H7 (cell line): ENCODE measurements at regions not wholly inside any gene's neighbourhood (a gene's known extent, or its start where the extent isn't known, plus 50 kb on each side); places are given as distances from the start of the nearest gene placed in this dataset.

Experiments
- DNase-seq: peaks from one replicate; pipeline ENCODE4 v3.0.0; 2012
- H3K27me3 ChIP-seq: 2 replicates; pipeline ENCODE4 v1.6.0; 2011; ENCODE audit warnings: mild to moderate bottlenecking, low read length; ENCODE audit not compliant: control insufficient read depth, insufficient read depth
- H3K36me3 ChIP-seq: replicated peaks from 2 replicates; pipeline ENCODE4 v1.5.1; 2011; ENCODE audit warnings: low read length; ENCODE audit not compliant: control insufficient read depth, insufficient read depth
- H3K4me3 ChIP-seq: 2 replicates; pipeline ENCODE4 v1.5.1; 2011; ENCODE audit warnings: low read depth, mild to moderate bottlenecking, control low read depth, low read length, moderate library complexity; ENCODE audit not compliant: insufficient read depth

GRCh38 chr3:7929319-7929889 is 572.2 kb upstream of the LMCD1 start:
- DNase-seq, result no peak
- no peaks in the 10 kb centered on the region for H3K27me3 ChIP-seq
- H3K36me3 ChIP-seq, result no peaks in the 10 kb centered on the region
- H3K4me3 ChIP-seq, result no peak overlapping the region

DNA sequence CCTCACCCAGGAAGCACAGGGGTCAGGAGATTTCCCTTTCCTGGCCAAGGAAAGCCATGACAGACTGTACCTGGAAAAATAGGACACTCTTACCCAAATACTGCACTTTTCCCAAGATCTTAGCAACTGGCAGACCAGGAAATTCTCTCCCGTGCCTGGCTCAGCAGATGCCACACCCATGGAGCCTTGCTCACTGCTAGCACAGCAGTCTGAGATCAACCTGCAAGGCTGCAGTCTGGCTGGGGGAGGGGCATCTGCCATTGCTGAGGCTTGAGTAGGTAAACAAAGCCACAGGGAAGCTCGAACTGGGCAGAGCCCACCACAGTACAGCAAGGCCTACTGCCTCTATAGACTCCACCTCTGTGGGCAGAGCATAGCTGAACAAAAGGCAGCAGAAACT is 567.3 kb upstream of the LMCD1 start:
- DNase-seq, result no peak
- no peak overlapping the region for H3K4me3 ChIP-seq
- H3K27me3 ChIP-seq, result no peaks in the 10 kb centered on the region
- no peaks in the 10 kb centered on the region for H3K36me3 ChIP-seq

DNA sequence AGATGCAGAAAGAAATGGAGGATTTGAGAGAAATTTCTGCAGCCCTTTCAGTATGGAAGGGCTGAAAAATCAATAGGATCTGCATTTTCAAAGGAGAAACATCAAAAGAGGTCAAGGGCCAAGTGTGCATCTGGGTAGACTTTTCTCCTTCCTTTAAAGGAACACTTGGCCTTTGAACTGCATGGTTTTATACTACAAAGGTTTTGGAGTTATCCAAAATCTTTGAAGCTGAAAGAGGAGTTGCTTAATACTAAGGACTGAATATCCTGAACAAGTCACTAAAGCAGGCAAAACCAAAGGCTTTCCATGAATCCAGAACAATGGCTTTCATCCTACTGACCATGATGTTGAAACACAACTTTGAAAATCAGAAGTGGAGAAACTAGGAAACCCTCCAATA is 553.7 kb upstream of the LMCD1 start:
- Histone ChIP-seq H3K36me3 (no peaks in the 10 kb centered on the region), H3K4me3 (no peak overlapping the region), H3K27me3 (no peaks in the 10 kb centered on the region)
- no peak for DNase-seq

GRCh38 chr3:7950890-7951289 is 550.7 kb upstream of the LMCD1 start:
- Histone ChIP-seq H3K4me3 (no peak overlapping the region), H3K36me3 (no peaks in the 10 kb centered on the region), H3K27me3 (no peaks in the 10 kb centered on the region)
- DNase-seq, result no peak

- H3K27me3 ChIP-seq, result no peaks in the 10 kb centered on the region
- no peak overlapping the region for H3K4me3 ChIP-seq
- no peaks in the 10 kb centered on the region for H3K36me3 ChIP-seq
- no peak for DNase-seq
These were observed 548.1 kb upstream of the LMCD1 start for GRCh38 chr3:7953449-7954014.

DNA sequence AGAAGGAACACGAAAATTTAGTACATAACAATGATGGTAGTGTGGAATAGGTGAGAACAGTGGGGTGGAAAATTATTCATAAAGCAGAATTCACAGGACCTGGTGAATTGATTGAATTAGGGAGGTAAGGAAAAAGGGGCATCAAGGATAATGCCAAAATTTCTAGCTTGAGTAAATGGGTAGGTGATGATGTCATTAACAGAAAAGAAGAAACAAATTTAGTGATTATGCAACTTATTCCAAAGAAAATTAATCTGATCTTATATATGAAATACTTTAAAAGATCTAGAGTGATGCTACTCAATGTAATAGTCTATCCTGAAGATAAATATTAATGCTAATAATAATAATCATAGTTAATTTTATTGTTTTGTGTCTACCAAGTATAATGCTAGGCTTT is 544.6 kb upstream of the LMCD1 start:
- no peak overlapping the region for H3K4me3 ChIP-seq
- DNase-seq, result no peak
- H3K36me3 ChIP-seq, result no peaks in the 10 kb centered on the region
- no peaks in the 10 kb centered on the region for H3K27me3 ChIP-seq

GRCh38 chr3:7959094-7959493 is 542.5 kb upstream of the LMCD1 start:
- H3K27me3 ChIP-seq, result no peaks in the 10 kb centered on the region
- H3K36me3 ChIP-seq, result no peaks in the 10 kb centered on the region
- no peak for DNase-seq
- H3K4me3 ChIP-seq, result no peak overlapping the region

- no peak overlapping the region for H3K4me3 ChIP-seq
- no peak for DNase-seq
- H3K36me3 ChIP-seq, result no peaks in the 10 kb centered on the region
- H3K27me3 ChIP-seq, result no peaks in the 10 kb centered on the region
These were observed 541.0 kb upstream of the LMCD1 start for GRCh38 chr3:7960601-7961000.

GRCh38 chr3:7962301-7962700 is 539.3 kb upstream of the LMCD1 start:
- Histone ChIP-seq H3K27me3 (no peaks in the 10 kb centered on the region), H3K4me3 (no peak overlapping the region), H3K36me3 (no peaks in the 10 kb centered on the region)
- DNase-seq, result no peak

- Histone ChIP-seq H3K4me3 (no peak overlapping the region), H3K36me3 (no peaks in the 10 kb centered on the region), H3K27me3 (no peaks in the 10 kb centered on the region)
- DNase-seq, result peak; percentile 17
These were observed 536.7 kb upstream of the LMCD1 start for GRCh38 chr3:7964899-7965298.

DNA sequence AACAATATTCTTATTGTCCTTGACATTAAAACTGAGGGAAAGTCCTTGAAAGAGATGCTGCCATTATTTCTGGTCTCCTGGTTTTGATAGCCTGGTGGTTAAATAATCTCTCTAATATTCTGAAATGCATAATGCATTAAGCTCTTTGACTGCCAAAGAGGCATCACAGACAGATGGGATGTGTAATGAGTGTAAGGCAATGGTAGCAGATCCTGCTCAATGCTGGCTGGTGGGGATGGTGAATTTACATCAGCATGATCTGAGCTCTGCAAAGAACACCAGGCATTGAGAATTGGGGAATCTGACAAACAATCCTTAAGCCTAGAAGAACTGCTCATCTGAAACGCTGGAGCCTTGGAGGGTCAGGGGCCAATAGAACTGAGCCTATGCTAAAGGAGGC is 528.6 kb upstream of the LMCD1 start:
- Histone ChIP-seq H3K27me3 (no peaks in the 10 kb centered on the region), H3K36me3 (no peaks in the 10 kb centered on the region), H3K4me3 (no peak overlapping the region)
- no peak for DNase-seq

DNA sequence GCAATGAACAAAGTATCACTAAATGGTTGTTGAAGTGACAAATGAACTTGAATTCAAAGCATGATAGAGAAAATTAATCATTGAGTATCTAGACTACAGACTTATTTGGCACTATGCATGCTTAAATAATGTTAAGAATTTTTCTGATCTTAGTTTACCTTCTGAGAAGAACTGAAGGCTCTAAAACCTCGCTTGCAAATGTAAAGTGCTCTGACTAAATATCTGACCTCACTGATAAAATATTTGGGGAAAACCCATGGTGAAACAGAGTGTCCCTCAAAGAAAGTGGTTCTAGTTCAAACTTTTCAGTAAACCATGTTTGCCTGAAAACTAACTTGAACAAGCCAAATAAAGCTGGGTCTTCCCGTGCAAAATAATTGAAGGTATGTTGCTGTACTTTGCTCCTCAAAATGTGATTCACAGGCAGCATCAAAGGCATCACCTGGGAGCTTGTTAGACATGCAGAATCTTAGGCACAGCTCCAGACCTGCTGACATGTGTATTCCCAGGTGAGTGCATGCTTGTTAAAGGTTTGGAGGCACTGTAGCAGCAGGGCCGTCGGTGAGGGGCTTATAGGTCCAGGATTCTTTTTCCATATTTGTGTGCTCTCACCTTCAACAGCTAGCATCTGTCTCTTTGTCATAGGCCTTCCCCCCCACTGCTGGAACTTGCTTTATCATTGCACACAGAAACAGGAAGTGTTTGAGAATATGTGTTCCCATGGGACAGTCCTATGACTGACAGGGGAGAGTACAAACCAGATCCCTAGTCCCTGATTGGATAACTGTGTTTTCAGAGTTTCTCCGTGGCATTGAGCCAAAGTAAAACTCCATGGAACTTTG is 524.2 kb upstream of the LMCD1 start:
- Histone ChIP-seq H3K27me3 (no peaks in the 10 kb centered on the region), H3K36me3 (no peaks in the 10 kb centered on the region), H3K4me3 (no peak overlapping the region)
- no peak for DNase-seq

DNA sequence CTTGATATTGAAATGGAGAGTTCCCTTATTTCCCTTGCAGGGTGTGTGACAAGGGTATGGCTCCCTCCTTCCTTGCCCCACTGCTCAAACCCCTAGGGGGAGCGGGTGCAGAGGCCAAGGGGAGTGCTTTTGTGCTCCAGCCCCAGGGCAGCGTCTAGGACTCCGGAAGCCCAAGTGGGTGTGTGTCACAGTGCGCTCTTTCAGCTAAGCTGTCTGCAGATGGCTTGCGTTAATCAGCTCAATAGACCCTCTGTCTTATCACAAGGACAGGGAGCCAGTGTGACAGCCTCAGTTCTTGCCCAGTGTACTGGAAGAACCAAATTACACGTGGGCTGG is 523.6 kb upstream of the LMCD1 start:
- Histone ChIP-seq H3K27me3 (no peaks in the 10 kb centered on the region), H3K36me3 (no peaks in the 10 kb centered on the region), H3K4me3 (no peak overlapping the region)
- DNase-seq, result no peak

DNA sequence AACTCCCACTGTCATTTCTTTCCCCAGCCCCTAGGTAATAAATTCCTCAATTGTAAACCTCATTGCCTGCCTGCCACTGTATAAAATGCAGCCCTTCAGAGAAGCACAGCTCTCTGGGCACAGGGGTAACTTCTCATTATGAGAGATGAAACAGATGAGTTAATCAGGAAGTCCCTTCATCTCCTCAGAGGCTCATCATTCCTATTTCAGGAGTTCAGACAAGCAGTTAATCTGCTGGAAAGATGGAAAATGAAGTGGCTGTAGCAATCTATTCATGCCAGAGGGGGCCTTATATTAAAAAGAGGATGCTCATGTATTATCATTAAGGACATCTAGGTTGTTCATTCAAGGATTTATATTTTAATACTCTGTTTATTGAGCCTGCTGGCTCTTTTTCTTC is 519.5 kb upstream of the LMCD1 start:
- Histone ChIP-seq H3K36me3 (no peaks in the 10 kb centered on the region), H3K4me3 (no peak overlapping the region), H3K27me3 (no peaks in the 10 kb centered on the region)
- DNase-seq, result no peak

GRCh38 chr3:7999384-7999783 is 502.2 kb upstream of the LMCD1 start:
- DNase-seq, result peak; percentile 60
- Histone ChIP-seq H3K36me3 (no peaks in the 10 kb centered on the region), H3K4me3 (no peak overlapping the region), H3K27me3 (no peaks in the 10 kb centered on the region)
